GM12864 (cell line): ENCODE measurements at regions not wholly inside any gene's neighbourhood (a gene's known extent, or its start where the extent isn't known, plus 50 kb on each side); places are given as distances from the start of the nearest gene placed in this dataset.

ENCODE experiments used
- DNase-seq: peaks from one replicate; pipeline ENCODE4 v3.0.0-alpha.2; 2011; ENCODE audit warnings: low read depth
- H3K4me3 ChIP-seq: 2 replicates; pipeline ENCODE4 v1.5.1; 2011; ENCODE audit warnings: mild to moderate bottlenecking, low read depth, low read length, control low read depth
- CTCF ChIP-seq: IDR thresholded peaks from 2 replicates; pipeline ENCODE4 v1.5.1; 2011; ENCODE audit warnings: low read depth, mild to moderate bottlenecking, moderate library complexity, low read length, control low read depth, inconsistent platforms; ENCODE audit errors: missing control alignments

GRCh38 chr7:25750744-25751508, 401.1 kb upstream of the NFE2L3 start:
- TF ChIP-seq CTCF = no peak
- H3K4me3 ChIP-seq = no peak overlapping the region
- no peak for DNase-seq

DNA sequence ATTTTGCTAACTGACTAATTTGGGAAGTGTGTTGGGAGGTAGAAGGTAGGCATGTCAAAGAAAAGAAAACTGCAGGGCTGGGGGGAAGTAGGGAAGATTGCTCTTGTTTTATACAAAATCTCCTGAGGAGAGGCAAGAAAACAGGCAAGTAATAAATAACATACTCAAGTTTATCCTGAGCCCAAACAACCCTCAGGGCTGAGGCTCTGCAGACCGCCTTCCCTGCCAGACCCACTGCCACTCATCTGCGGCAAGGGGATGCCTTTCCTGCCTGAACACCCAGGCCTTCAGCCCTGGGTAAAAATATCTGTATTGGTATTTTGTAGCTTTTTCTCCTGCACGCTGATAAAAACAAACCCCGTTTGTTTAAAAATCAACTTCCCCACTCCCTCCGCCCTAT, 399.8 kb upstream of the NFE2L3 start:
- DNase-seq = no peak
- TF ChIP-seq CTCF = no peak
- no peak overlapping the region for H3K4me3 ChIP-seq

GRCh38 chr7:25752967-25753791, 398.8 kb upstream of the NFE2L3 start:
- no peak for TF ChIP-seq CTCF
- H3K4me3 ChIP-seq = no peak overlapping the region
- DNase-seq = no peak

DNA sequence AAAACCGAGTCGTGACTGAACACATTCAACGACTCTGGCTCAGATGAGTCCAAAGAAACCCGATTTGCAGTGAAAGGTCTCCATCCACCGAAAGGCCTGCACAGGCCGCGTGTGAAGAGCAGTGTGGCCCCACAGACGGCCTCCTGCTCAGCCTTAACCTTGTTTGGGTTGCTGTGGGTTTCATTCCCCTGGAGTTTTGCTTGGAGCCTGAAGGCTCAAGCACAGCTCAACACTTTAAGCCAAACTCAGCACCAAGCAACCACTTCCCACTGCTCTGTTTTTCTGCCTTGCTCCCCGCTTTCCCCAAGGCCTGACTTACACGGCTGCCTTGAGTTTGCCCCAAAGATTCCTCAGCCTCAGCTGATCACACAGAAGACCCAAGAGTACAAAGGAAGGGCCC, 398.2 kb upstream of the NFE2L3 start:
- no peak overlapping the region for H3K4me3 ChIP-seq
- no peak for TF ChIP-seq CTCF
- DNase-seq = no peak

GRCh38 chr7:25754333-25754732, 397.7 kb upstream of the NFE2L3 start:
- no peak overlapping the region for H3K4me3 ChIP-seq
- DNase-seq = no peak
- TF ChIP-seq CTCF = no peak

GRCh38 chr7:25754751-25755150, 397.2 kb upstream of the NFE2L3 start:
- no peak for TF ChIP-seq CTCF
- no peak overlapping the region for H3K4me3 ChIP-seq
- DNase-seq = no peak
